LNCaP clone FGC (cell line): ENCODE measurements at regions not wholly inside any gene's neighbourhood (a gene's known extent, or its start where the extent isn't known, plus 50 kb on each side); places are given as distances from the start of the nearest gene placed in this dataset.

ENCODE experiments used
- DNase-seq: peaks from one replicate; pipeline ENCODE4 v3.0.0-alpha.2; 2011; ENCODE audit warnings: low read depth
- H3K4me3 ChIP-seq: 2 replicates; pipeline ENCODE4 v1.5.1; 2011; ENCODE audit warnings: mild to moderate bottlenecking, low read depth, low read length, control low read depth
- CTCF ChIP-seq: IDR thresholded peaks from 2 replicates; pipeline ENCODE4 v1.5.1; 2012; ENCODE audit warnings: mild to moderate bottlenecking; ENCODE audit not compliant: control insufficient read depth, insufficient read depth; ENCODE audit errors: extremely low read depth

DNA sequence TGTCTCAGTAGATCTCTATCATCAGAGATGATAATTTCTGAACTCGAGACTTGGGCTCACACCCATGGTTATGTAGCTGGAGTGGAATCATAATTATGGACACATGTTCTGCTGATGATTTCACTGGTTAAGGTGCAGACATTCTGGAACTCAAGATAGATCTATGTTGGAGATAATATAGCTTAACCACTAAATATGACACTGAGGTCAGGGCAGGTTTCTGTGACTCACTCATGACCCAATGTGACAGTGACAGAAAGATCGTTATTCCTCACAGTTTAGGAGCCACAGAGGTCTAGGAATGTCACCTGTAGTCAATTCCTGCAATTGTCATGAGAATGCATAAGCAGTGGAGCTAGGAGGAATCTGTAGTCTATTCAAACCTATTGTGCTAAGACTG is 828.6 kb downstream of the TRIB2 start:
- H3K4me3 ChIP-seq = no peak overlapping the region
- no peak for DNase-seq
- no peak for TF ChIP-seq CTCF

GRCh38 chr2:13546131-13546530 is 829.4 kb downstream of the TRIB2 start:
- no peak for DNase-seq
- no peak for TF ChIP-seq CTCF
- H3K4me3 ChIP-seq = no peak overlapping the region

GRCh38 chr2:13550285-13551231 is 833.8 kb downstream of the TRIB2 start:
- no peak for TF ChIP-seq CTCF
- no peak for DNase-seq
- H3K4me3 ChIP-seq = no peak overlapping the region

DNA sequence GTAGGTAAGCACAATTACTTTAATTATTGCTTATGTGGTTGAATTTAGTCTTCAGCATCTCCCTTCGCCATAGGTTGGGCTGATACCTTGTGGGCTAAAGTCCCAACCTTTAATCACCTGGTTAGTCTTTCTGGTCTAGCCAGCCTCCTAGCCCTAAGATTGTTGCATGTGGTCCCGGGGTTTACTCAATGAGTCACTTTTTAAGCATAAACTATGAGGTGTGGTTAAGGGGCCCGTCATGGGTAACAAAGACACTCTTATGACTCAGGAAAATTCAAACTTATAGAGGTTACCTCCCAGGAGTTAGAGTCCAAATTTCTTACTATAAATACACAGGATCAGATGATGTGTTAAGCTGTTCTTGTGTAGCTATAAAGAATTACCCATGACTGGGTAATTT is 841.6 kb downstream of the TRIB2 start:
- no peak overlapping the region for H3K4me3 ChIP-seq
- DNase-seq = no peak
- no peak for TF ChIP-seq CTCF

GRCh38 chr2:13560322-13560721 is 843.6 kb downstream of the TRIB2 start:
- no peak for DNase-seq
- TF ChIP-seq CTCF = no peak
- H3K4me3 ChIP-seq = no peak overlapping the region

GRCh38 chr2:13572466-13572865 is 855.7 kb downstream of the TRIB2 start:
- no peak for DNase-seq
- no peak overlapping the region for H3K4me3 ChIP-seq
- no peak for TF ChIP-seq CTCF

DNA sequence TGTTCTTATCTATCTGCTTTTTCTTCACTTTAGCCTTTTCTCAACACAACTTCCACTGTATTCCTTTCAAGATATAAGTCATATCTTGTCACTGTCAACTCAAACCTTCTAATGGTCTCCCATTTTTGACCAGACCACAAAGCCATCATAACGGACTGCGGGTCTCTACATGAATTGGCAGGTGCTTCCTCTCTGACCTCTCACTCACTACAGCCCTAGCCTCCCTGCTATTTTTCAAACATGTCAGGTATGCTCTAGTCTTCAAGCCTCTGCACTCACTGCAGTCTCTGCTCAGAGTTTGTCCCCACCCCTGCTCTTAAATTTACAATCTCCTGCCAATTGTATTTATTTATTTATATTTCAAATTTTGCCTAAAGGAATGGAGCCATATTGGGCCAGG is 858.1 kb downstream of the TRIB2 start:
- no peak overlapping the region for H3K4me3 ChIP-seq
- no peak for DNase-seq
- no peak for TF ChIP-seq CTCF
